Activated CD4-positive, alpha-beta memory T cell treated with anti-CD3 and anti-CD28 coated beads for 36 hours (primary cell): ENCODE measurements at regions not wholly inside any gene's neighbourhood (a gene's known extent, or its start where the extent isn't known, plus 50 kb on each side); places are given as distances from the start of the nearest gene placed in this dataset.

Experiments
- CTCF ChIA-PET: fragments of 350-600 bp; sonication (Branson Sonifier 250); formaldehyde crosslinking; loops from one replicate; lab custom pipeline; 2021; ENCODE audit warnings: antibody characterized with exemption, inconsistent platforms; lab: Charles Lee
- POLR2A ChIA-PET: fragments of 350-600 bp; sonication (Branson Sonifier 250); formaldehyde crosslinking; loops from one replicate; lab custom pipeline; 2021; ENCODE audit warnings: antibody characterized with exemption; lab: Charles Lee
- DNase-seq: peaks from one replicate; pipeline ENCODE4 v3.0.0-alpha.2; 2020
- H3K27ac Mint-ChIP-seq: one replicate; pipeline ENCODE4 v1.8.0; 2021; ENCODE audit warnings: mixed read lengths
- H3K27me3 Mint-ChIP-seq: one replicate; pipeline ENCODE4 v1.8.0; 2021; ENCODE audit warnings: mixed read lengths
- H3K36me3 Mint-ChIP-seq: one replicate; pipeline ENCODE4 v1.8.0; 2021; ENCODE audit warnings: mixed read lengths
- H3K4me1 Mint-ChIP-seq: one replicate; pipeline ENCODE4 v1.8.0; 2021; ENCODE audit warnings: low read depth, mixed read lengths
- H3K4me3 Mint-ChIP-seq: one replicate; pipeline ENCODE4 v1.8.0; 2021; ENCODE audit warnings: mild to moderate bottlenecking, mixed read lengths
- H3K9me3 Mint-ChIP-seq: one replicate; pipeline ENCODE4 v1.8.0; 2021; ENCODE audit warnings: mixed read lengths
- intact Hi-C: fragments of 100-400 bp; cut with micrococcal nuclease; formaldehyde crosslinking; loops from one replicate; pipeline ENCODE4 v1.15.1; 2023

DNA sequence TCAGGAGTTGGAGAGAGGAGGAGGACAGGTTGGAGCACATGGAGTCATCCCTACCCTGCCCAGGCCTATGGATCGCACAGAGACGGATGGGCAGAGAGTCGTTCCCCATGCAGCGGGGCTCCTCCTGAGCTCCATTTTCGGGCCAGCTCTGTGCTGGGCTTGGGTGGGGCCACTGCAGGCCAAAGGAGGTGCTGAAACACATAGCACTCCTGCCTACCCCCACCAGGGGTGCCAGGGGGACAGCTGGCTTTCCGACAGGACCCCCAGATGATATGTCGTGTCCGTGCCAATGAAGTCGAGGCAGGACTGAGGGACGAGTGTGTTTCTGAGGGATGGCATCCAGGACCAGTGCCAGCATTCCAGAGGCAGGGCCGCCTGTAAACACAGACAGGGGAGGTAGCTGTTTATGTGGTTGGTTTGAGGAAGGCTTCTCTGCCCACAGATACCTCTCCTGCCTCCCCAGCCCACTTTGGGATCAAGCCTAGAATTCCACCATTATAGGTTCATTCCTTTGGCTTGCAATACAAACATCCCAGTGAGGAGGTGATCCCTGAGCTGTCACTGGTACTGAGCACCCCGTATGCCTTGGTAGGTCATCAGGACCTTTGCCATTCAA lies 116.6 kb downstream of the GLI2 start:
- Mint-ChIP-seq H3K4me1 (no peaks in the 10 kb centered on the region), H3K27me3 (no peaks in the 10 kb centered on the region), H3K27ac (no peak overlapping the region), H3K4me3 (no peak overlapping the region), H3K36me3 (no peaks in the 10 kb centered on the region), H3K9me3 (peaks cover 11% of the 10 kb centered on the region)
- ChIA-PET CTCF (no interaction called here), POLR2A (no interaction called here)
- DNase-seq: no peak
- intact Hi-C loops: no loop called here

DNA sequence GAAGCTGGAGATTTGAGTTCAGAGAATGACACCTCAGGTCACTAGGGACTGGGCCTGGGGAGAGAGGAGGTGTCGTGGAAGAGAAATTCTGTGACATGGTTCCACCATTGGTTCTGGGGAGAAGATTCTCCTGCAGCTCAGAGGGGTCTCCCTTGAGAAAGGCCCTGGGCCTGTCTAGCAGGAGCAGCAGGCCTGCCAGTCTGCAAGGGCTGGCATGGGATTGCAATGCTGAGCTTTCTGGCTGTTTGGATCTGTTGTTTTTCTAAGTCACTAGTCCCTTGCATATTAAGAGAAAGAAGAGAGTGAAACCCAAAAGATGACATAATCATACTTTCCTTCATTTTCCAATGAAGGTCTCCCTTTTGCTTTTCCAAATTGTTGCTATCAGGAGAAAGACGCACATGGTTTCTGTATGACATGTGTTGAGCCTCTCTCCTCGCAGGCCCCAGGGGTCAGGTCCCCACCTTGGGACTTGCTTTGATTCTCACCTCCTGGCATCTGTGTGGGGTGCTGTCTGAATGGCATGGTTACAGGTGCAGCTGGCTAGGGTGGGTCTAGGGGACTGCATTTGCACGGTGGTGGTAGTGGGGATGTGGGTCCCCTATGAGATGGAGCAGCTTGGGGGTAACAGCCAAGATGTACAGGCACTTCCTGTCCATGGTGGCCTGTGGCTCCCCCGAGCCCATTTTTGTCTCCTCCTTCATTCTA lies 117.8 kb downstream of the GLI2 start:
- H3K4me3 Mint-ChIP-seq: no peak overlapping the region
- no peaks in the 10 kb centered on the region for H3K36me3 Mint-ChIP-seq
- no peak for DNase-seq
- intact Hi-C loops: no loop called here
- POLR2A ChIA-PET: no interaction called here
- CTCF ChIA-PET: no interaction called here
- H3K27me3 Mint-ChIP-seq: no peaks in the 10 kb centered on the region
- no peak overlapping the region for H3K27ac Mint-ChIP-seq
- H3K9me3 Mint-ChIP-seq: peaks cover 11% of the 10 kb centered on the region
- H3K4me1 Mint-ChIP-seq: no peaks in the 10 kb centered on the region

DNA sequence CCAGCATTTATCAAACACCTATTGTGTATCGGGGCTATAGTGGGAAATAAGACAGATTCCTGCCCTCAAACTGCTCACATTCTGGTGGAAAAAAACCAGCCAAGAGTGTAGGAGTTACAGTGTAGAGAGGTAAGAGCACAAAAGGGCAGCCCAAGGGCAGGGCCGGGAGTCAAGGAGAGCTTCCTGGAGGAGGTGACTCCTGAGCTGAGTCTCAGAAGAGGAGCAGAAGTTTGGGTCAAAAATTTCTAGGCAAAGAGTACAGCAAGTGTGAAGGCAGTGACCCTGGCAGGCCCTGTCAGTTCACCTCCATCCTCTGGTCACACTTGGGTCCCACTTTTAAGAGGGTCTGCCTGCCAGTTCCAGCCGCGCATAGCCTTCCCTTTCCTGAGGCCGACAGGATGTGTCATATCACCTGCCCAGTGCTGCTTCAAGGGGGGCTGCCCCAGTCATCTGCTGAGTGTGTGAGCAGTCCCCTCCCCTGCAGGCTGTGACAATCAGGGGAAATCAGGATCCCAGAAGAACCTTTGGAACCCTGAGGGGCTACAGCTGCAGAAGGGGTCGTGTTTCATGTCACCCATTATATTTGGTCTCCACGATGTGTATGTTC lies 118.4 kb downstream of the GLI2 start:
- peaks cover 11% of the 10 kb centered on the region for H3K9me3 Mint-ChIP-seq

DNA sequence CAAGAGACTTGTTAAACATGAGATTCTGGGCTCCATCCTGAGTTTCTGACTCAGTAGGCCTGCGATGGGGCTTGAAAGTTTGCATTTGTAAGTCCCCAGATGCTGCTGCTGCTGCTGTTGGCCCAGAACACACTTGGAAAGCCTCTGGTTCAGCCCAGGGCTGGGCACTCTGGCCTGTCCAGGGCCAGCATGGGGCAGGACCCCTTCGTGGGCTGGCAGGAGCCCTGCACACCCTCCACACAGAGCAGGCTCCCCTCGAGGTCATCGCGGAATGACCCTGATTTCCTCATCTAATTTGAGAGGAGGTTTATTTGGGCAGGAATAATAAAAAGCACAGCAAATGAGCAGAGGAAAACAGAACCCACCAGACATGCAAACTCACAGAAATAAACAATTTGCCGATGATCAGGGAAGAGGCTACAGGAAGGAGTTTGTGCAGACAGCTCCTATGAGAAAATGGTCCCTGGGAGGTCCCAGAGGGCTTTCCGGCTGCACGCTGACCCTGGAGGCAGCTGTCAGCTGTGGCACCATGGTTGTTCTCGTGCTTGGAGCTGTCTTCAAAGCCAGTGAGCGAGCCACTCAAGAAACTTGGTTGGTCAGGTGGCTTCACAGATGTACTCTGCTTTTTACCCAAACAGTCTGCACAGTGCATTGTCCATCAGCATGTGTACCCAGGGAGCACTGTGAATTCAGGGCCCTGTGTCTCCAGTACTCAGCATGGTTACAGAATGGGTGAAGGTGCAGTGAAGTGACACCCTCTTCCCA lies 119.3 kb downstream of the GLI2 start:
- no peaks in the 10 kb centered on the region for H3K27me3 Mint-ChIP-seq
- intact Hi-C loops: no loop called here

More for the DNA sequence above, 118.4 kb downstream of the GLI2 start:
- no peak for DNase-seq
- Mint-ChIP-seq H3K27me3 (no peaks in the 10 kb centered on the region), H3K4me3 (no peak overlapping the region), H3K36me3 (no peaks in the 10 kb centered on the region), H3K4me1 (no peaks in the 10 kb centered on the region), H3K27ac (no peak overlapping the region)
- ChIA-PET POLR2A (no interaction called here), CTCF (no interaction called here)
- intact Hi-C loops: no loop called here

DNA sequence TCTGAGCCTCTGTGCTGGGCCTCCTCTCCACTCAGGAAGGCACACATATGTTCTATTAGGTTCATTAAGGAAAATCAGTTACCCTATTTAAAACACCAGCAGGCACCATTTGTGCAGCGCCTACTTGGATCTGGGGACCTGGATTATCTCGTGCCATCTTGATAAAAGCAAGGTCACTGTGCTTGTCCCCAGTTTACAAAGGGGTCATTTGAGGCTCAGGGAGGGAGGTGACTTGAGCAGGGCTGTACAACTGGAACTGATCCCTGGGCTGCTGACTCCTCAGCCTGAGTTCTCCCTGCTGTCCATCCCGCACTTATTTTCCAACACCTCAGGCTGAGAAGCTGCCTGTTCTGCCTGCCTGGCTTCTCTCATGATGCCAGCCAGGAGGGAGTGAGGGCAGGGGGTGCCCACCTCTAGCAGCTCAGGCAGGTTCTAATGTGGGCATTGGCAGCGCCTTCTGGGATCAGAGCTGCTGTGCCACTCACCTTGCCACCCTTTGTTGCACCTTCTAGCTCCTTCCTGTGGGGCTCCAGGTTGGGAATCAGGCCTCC lies 120.3 kb downstream of the GLI2 start:
- ChIA-PET POLR2A (no interaction called here), CTCF (no interaction called here)
- Mint-ChIP-seq H3K27me3 (no peaks in the 10 kb centered on the region), H3K9me3 (no peaks in the 10 kb centered on the region), H3K4me1 (no peaks in the 10 kb centered on the region), H3K36me3 (no peaks in the 10 kb centered on the region), H3K4me3 (no peak overlapping the region), H3K27ac (no peak overlapping the region)
- intact Hi-C loops: no loop called here
- no peak for DNase-seq

More for the DNA sequence above, 119.3 kb downstream of the GLI2 start:
- no peak overlapping the region for H3K4me3 Mint-ChIP-seq
- no peak overlapping the region for H3K27ac Mint-ChIP-seq
- H3K36me3 Mint-ChIP-seq: no peaks in the 10 kb centered on the region
- ChIA-PET CTCF (no interaction called here), POLR2A (no interaction called here)
- peaks cover 4% of the 10 kb centered on the region for H3K9me3 Mint-ChIP-seq
- no peak for DNase-seq
- H3K4me1 Mint-ChIP-seq: no peaks in the 10 kb centered on the region

DNA sequence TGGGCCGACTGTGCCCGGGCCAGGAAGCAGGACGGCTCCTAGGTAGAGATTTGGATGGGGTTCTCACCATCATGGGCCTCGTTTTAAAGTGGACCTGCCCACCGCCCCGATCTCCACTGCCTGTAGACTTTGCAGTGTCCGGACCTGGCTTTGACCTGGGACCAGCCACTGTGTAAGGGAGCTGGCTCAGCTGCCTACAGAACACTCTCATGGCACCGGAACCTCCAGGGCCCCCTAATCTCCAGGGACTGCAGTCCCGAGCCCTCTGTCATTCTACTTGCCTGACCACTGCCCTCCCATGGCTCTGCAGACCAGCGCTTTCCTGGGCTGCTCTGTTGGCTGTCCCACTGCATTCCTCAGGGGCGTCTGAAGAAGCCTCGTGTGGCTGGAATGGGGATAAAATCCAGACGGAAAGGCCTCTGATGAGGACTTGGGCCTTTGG lies 120.8 kb downstream of the GLI2 start:
- intact Hi-C loops: no loop called here
- no peaks in the 10 kb centered on the region for H3K4me1 Mint-ChIP-seq
- no peaks in the 10 kb centered on the region for H3K9me3 Mint-ChIP-seq
- ChIA-PET POLR2A (no interaction called here), CTCF (no interaction called here)
- H3K27me3 Mint-ChIP-seq: no peaks in the 10 kb centered on the region
- H3K36me3 Mint-ChIP-seq: no peaks in the 10 kb centered on the region
- H3K4me3 Mint-ChIP-seq: no peak overlapping the region
- no peak for DNase-seq
- H3K27ac Mint-ChIP-seq: no peak overlapping the region

DNA sequence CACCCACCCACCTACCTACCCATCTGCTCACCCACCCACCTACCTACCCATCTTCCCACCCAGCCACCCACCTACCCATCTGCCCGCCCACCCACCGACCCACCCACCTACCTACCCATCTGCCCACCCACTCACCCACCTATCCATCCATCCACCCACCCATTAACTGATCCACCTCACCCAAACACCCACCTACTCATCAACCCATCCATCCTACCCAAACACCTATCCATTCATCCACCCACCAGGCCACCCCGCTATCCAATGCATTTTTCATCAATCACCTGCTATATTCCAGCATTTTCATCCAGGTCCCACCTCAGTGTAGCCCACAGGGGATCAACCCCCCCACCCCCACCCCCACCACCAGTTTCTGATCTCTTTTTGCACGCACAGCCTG lies 121.8 kb downstream of the GLI2 start:
- no peak overlapping the region for H3K4me3 Mint-ChIP-seq
- ChIA-PET CTCF (no interaction called here), POLR2A (no interaction called here)
- no peaks in the 10 kb centered on the region for H3K27me3 Mint-ChIP-seq
- intact Hi-C loops: no loop called here
- no peak overlapping the region for H3K27ac Mint-ChIP-seq
- no peak for DNase-seq
- no peaks in the 10 kb centered on the region for H3K9me3 Mint-ChIP-seq
- H3K4me1 Mint-ChIP-seq: no peaks in the 10 kb centered on the region
- no peaks in the 10 kb centered on the region for H3K36me3 Mint-ChIP-seq

DNA sequence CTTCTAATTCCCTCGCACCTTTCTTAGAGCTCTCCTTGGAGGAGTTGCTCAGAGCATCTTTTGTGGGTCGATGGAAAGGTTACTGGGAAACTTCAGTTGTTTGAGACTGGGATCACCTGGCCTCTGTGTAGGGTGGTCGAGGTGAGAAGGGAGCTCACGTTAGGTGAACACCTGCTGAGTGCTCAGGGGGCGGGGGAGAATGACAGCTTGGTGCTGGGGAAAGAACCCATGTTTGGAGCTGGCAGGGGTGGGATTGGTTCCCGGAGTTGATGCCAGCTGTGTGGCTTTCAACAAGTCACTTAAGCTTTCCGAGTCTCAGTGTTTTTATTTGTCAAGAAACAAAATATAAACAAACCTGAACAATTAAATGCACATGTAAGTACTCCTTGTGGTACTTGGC lies 122.3 kb downstream of the GLI2 start:
- ChIA-PET POLR2A (no interaction called here), CTCF (no interaction called here)
- H3K4me3 Mint-ChIP-seq: no peak overlapping the region
- intact Hi-C loops: no loop called here
- no peaks in the 10 kb centered on the region for H3K27me3 Mint-ChIP-seq
- DNase-seq: no peak
- H3K4me1 Mint-ChIP-seq: no peaks in the 10 kb centered on the region
- no peaks in the 10 kb centered on the region for H3K9me3 Mint-ChIP-seq
- H3K36me3 Mint-ChIP-seq: no peaks in the 10 kb centered on the region
- H3K27ac Mint-ChIP-seq: no peak overlapping the region

DNA sequence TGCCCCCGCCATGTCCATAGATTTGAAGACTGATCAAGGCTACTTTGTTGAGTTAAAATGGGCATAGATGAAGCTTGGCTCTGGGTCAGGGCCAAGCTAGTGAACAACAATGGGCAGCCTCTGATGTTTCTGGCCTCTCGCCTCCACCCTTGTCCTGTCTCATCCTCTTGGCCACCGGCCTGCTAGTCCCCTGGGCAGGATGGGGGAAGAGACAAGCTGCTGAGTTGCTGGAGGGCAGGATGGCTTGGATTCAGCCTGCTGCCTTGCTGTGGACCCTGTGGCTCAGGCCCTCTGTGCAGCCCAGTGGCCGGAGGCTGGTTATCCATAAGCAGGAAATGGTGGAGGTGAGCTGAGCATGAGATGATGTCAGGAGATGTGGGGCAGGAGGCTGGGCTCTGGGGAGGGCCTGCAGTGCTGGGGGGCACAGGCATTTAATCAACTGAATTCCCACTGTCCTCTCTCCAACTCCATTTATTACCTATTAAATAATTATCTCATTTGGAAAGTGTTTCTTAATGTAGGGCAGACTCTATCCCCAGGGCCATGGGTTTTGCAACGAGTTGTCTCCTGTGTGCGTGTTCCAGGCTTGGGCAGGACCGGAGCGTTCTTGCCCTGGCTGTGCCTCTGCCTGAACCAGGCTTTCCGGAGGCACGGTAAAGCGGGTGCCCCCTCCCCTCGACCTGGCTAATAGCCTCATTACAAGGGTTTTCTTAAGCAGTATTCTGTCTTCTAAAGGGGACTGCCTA lies 122.9 kb downstream of the GLI2 start:
- POLR2A ChIA-PET: no interaction called here
- CTCF ChIA-PET: no interaction called here
- Mint-ChIP-seq H3K4me3 (no peak overlapping the region), H3K9me3 (no peaks in the 10 kb centered on the region), H3K4me1 (no peaks in the 10 kb centered on the region), H3K36me3 (no peaks in the 10 kb centered on the region), H3K27ac (no peak overlapping the region), H3K27me3 (no peaks in the 10 kb centered on the region)
- DNase-seq: no peak
- intact Hi-C loops: no loop called here

DNA sequence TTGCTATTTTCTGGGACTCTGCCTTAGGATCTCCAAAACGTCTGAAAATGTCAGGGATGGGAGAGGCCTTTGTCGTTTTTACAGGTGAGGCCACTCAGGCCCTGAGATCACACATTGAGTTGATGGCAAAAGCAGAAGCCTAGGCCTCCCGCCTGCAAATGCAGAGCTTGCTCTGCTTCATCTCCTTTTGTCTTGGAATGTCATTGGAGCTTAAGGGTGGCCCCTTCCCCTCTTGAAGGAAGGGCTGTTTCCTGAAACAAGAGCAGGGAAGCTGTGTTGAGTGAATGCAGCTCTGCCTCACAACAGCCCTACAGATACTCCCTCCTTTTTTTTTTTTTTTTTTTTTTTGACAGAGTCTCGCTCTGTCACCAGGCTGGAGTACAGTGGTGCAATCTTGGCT lies 123.5 kb downstream of the GLI2 start:
- Mint-ChIP-seq H3K4me1 (no peaks in the 10 kb centered on the region), H3K36me3 (no peaks in the 10 kb centered on the region), H3K27ac (no peak overlapping the region), H3K27me3 (no peaks in the 10 kb centered on the region), H3K4me3 (no peak overlapping the region), H3K9me3 (no peaks in the 10 kb centered on the region)
- no peak for DNase-seq
- intact Hi-C loops: no loop called here
- ChIA-PET CTCF (no interaction called here), POLR2A (no interaction called here)

DNA sequence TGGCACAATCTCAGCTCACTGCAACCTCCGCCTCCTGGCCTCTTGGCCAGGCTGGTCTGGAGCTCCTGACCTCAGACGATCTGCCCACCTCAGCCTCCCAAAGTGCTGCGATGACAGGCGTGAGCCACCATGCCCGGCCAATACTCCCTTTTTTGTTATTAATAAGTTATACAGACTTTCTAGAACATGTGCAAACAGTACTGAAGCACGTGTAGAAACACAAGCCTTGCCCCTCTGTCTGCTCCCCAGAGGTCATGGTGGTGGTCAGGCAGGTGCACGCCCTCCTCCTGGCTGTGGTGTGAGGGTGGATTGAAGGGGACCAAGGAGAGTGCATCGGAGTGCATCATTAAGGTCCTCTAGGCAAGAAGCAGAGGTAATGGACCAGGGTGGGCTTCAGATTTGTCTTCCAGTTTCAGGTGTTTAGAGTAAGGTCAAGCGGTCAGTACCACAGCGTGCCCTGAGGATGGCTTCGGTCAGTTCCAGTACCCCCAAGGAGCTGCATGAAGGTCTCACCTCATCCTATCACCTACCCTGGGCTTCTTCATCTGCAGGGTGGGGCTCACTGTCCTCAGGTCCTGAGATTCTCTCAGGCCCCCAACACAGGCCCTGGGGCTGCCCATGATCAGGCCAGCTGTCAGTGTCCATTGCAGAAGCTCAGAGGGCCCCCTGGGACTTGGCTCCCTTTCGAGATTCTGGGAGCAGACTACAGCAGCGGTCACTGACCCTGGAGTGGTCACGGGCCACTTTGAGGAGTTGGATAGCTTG lies 124.3 kb downstream of the GLI2 start:
- CTCF ChIA-PET: no interaction called here
- H3K36me3 Mint-ChIP-seq: no peaks in the 10 kb centered on the region
- intact Hi-C loops: no loop called here

More for the DNA sequence above, 124.3 kb downstream of the GLI2 start:
- no peaks in the 10 kb centered on the region for H3K9me3 Mint-ChIP-seq
- H3K27me3 Mint-ChIP-seq: no peaks in the 10 kb centered on the region
- H3K4me1 Mint-ChIP-seq: no peaks in the 10 kb centered on the region
- no peak overlapping the region for H3K27ac Mint-ChIP-seq
- POLR2A ChIA-PET: no interaction called here
- no peak overlapping the region for H3K4me3 Mint-ChIP-seq
- no peak for DNase-seq
